ENCODE measurements at regions not wholly inside any gene's neighbourhood (a gene's known extent, or its start where the extent isn't known, plus 50 kb on each side); places are given as distances from the start of the nearest gene placed in this dataset.

GRCh38 chr11:95294701-95295100 is 63.7 kb upstream of the SESN3 start:
- no peak for DNase-seq (ENCODE audit: low read depth, low spot score)
- no peak for TF ChIP-seq FOXP2 (optimal IDR thresholded peaks at IDR 0.05; ENCODE audit: control extremely low read depth, extremely low read length, insufficient read depth)
- no peak overlapping the region for H3K4me3 ChIP-seq
- no peaks in the 10 kb centered on the region for H3K9me3 ChIP-seq (ENCODE audit: low read depth, low read length)
- no peak overlapping the region for H3K27ac ChIP-seq
- no peaks in the 10 kb centered on the region for H3K36me3 ChIP-seq (ENCODE audit: insufficient read depth, low read length)
- H3K9ac ChIP-seq (ENCODE audit: insufficient read length) = no peak overlapping the region

DNA sequence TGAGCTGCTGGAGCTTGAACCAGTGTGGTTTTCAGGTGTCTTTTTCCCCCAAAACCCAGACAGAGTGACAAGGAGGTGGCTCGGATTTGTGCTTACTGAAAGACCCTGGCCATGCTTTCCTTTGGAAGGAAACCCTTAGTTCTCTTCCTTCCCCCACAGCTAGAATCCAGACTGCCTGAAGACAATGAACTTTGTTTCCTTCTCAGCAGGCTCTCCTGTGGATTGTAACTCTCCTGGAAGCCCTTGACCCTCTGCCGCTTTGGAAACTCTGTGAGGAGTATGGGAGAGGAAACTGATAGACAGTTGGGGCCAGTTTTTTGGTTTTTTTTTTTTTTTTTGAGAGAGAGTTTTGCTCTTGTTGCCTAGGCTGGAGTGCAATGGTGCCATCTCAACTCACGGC is 62.1 kb upstream of the SESN3 start:
- Histone ChIP-seq H3K9ac (ENCODE audit: insufficient read length) (no peak overlapping the region), H3K36me3 (ENCODE audit: insufficient read depth, low read length) (no peaks in the 10 kb centered on the region), H3K9me3 (ENCODE audit: low read depth, low read length) (no peaks in the 10 kb centered on the region), H3K27ac (no peak overlapping the region), H3K4me3 (no peak overlapping the region)
- TF ChIP-seq EZH2 (IDR thresholded peaks at IDR 0.05) = no peak
- no peak for TF ChIP-seq FOXP2 (optimal IDR thresholded peaks at IDR 0.05; ENCODE audit: control extremely low read depth, extremely low read length, insufficient read depth)
- no peak for TF ChIP-seq POLR2AphosphoS5 (IDR thresholded peaks at IDR 0.05; ENCODE audit: borderline replicate concordance, low read depth, low read length)
- DNase-seq (ENCODE audit: low read depth, low spot score) = no peak

DNA sequence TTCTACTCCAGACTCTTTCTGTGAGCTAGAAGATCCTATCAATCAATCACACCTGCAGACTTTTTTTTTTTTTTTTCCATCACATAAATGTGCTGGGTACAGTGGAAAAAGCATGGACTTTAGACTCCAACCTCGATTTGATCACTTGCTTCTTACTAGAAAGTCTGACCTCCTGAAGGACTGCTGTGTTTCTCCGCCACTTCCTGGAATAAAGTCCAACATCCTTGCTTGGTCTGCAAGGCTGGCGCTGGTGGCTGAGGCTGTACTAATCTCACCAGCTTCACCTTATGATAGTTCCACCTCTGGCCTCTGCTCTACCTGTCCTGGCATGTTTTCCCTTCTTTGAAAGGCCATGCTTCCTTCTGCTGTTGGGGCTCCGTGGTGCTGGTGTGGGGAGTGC is 60.9 kb upstream of the SESN3 start:
- Histone ChIP-seq H3K27ac (no peak overlapping the region), H3K36me3 (ENCODE audit: insufficient read depth, low read length) (no peaks in the 10 kb centered on the region), H3K4me3 (no peak overlapping the region), H3K9me3 (ENCODE audit: low read depth, low read length) (no peaks in the 10 kb centered on the region), H3K9ac (ENCODE audit: insufficient read length) (no peak overlapping the region)
- DNase-seq (ENCODE audit: low read depth, low spot score) = no peak
- TF ChIP-seq FOXP2 (optimal IDR thresholded peaks at IDR 0.05; ENCODE audit: control extremely low read depth, extremely low read length, insufficient read depth) (no peak), EZH2 (IDR thresholded peaks at IDR 0.05) (no peak), POLR2AphosphoS5 (IDR thresholded peaks at IDR 0.05; ENCODE audit: borderline replicate concordance, low read depth, low read length) (no peak)

DNA sequence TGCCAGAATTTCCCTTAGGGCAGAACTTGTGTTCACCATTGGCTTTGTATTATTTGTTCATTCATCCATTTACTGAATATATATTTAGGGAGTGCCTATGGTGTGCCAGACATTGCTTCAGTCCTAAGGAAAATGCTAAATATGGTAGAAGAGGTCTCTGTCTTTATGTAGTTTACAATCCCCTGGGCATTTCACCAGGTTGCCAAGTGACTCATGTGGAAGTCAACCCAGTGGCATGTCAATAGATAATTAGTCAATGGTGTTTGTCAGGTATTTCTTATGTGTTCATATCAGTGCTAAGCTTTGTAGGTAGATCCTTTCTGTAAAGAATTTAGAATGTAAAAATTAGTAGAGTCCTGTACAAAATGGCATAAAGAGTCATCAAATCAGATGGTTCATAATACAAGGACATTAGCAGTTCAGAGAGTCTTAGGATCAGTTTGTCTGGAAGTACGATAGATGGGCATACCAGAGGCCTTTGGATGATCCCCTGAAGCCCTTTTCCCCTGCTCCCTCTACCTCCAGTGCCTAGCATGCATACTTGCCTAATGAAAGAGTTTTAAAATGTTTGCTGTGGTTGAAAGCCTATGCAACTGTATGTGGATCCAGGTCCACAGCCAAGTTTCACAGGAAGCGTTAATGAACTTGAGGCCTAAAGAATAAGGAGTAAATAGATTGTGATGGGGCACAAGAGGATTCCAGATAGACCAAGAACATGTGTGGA is 58.5 kb upstream of the SESN3 start:
- Histone ChIP-seq H3K9ac (ENCODE audit: insufficient read length) (no peak overlapping the region), H3K4me3 (no peak overlapping the region), H3K27ac (no peak overlapping the region), H3K9me3 (ENCODE audit: low read depth, low read length) (no peaks in the 10 kb centered on the region), H3K36me3 (ENCODE audit: insufficient read depth, low read length) (no peaks in the 10 kb centered on the region)
- no peak for DNase-seq (ENCODE audit: low read depth, low spot score)
- no peak for TF ChIP-seq POLR2AphosphoS5 (IDR thresholded peaks at IDR 0.05; ENCODE audit: borderline replicate concordance, low read depth, low read length)
- TF ChIP-seq FOXP2 (optimal IDR thresholded peaks at IDR 0.05; ENCODE audit: control extremely low read depth, extremely low read length, insufficient read depth) = no peak
- no peak for TF ChIP-seq EZH2 (IDR thresholded peaks at IDR 0.05)

DNA sequence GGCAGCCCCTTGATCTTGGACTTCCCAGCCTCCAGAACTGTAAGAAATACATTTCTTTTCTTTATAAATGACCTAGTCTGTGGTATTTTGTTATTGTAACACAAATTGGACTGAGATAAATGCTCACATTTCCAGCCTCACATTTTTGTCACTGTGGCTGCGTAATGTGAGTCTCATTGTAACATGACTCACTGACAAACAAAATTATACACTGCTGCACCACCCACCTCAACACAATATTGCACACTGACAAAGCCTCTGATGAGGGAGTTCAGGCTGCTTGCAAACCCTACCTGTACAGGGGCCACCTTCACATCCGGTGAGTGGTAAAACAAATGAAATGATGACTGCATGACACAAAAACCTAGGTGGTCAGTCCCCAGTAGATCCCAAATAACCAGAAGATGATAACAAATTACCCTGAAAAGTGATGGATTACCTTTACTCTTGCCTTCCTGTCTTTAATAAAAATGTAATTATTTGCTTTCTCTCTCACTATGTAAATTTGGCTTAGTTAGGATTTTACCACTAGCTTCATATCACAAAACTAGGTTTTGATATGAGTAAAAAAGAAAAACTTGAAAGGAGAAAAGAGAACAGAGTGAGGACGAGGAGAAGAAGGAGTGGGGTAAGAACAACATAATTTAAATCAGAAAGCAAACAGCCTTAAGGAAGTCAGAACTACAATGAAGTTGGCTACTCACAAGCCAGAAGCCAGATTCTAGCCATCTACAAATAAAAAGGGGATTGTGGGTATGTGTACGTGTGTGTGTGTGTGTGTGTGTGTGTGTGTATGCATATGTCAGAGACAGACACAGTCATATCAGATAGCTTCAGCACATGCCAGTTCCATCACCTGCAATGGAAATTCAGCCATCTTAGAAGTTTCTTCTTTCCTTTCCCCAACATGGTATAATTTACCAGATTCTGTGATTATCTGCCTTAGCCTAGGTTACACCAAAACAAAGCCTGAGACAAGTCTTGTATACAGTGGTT is 53.4 kb upstream of the SESN3 start:
- Histone ChIP-seq H3K9ac (ENCODE audit: insufficient read length) (no peak overlapping the region), H3K27ac (no peak overlapping the region), H3K36me3 (ENCODE audit: insufficient read depth, low read length) (no peaks in the 10 kb centered on the region), H3K4me3 (no peak overlapping the region), H3K9me3 (ENCODE audit: low read depth, low read length) (no peaks in the 10 kb centered on the region)
- no peak for DNase-seq (ENCODE audit: low read depth, low spot score)
- no peak for TF ChIP-seq FOXP2 (optimal IDR thresholded peaks at IDR 0.05; ENCODE audit: control extremely low read depth, extremely low read length, insufficient read depth)
- no peak for TF ChIP-seq EZH2 (IDR thresholded peaks at IDR 0.05)
- no peak for TF ChIP-seq POLR2AphosphoS5 (IDR thresholded peaks at IDR 0.05; ENCODE audit: borderline replicate concordance, low read depth, low read length)

DNA sequence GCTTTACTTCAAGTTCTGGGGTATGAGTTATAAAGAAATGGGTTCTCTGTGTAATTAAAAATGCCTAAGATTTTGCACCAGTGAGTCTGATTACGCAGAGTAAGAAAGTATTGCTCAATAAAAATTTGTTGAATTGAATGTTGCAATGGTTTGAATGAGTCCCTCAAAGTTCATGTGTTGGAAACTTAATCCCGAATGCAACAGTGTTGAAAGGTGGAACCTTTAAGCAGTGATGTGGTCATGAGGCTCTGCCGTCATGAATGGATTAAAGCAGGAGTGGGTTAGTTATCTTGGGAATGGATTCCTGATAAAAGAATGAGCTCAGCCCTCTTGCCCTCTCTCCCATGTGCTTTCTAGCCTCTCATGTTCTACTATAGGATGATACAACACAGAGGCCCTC is 52.6 kb upstream of the SESN3 start:
- no peak for DNase-seq (ENCODE audit: low read depth, low spot score)
- no peaks in the 10 kb centered on the region for H3K36me3 ChIP-seq (ENCODE audit: insufficient read depth, low read length)
- H3K4me3 ChIP-seq = no peak overlapping the region
- no peak for TF ChIP-seq FOXP2 (optimal IDR thresholded peaks at IDR 0.05; ENCODE audit: control extremely low read depth, extremely low read length, insufficient read depth)
- TF ChIP-seq POLR2AphosphoS5 (IDR thresholded peaks at IDR 0.05; ENCODE audit: borderline replicate concordance, low read depth, low read length) = no peak
- TF ChIP-seq EZH2 (IDR thresholded peaks at IDR 0.05) = no peak
- no peaks in the 10 kb centered on the region for H3K9me3 ChIP-seq (ENCODE audit: low read depth, low read length)
- no peak overlapping the region for H3K9ac ChIP-seq (ENCODE audit: insufficient read length)
- no peak overlapping the region for H3K27ac ChIP-seq

DNA sequence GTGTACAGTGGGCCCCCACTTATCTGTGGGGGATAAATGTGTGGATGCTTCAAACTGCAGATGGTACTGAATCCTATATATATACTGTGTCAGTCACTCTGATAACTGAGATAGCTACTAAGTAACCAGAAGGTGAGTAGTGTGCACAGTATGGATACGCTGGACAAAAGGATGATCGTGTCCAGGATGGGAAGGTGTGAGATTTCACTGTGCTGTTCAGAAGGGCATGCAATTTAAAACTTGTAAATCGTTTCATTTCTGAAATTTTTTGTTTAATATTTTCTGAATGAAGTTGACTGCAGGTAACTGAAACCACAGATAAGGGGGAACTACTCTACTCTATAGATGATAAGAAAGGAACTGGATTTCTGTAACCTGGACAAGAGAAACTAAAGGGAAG is 52.1 kb upstream of the SESN3 start:
- Histone ChIP-seq H3K27ac (no peak overlapping the region), H3K9me3 (ENCODE audit: low read depth, low read length) (no peaks in the 10 kb centered on the region), H3K4me3 (no peak overlapping the region), H3K36me3 (ENCODE audit: insufficient read depth, low read length) (no peaks in the 10 kb centered on the region), H3K9ac (ENCODE audit: insufficient read length) (no peak overlapping the region)
- DNase-seq (ENCODE audit: low read depth, low spot score) = no peak
- no peak for TF ChIP-seq EZH2 (IDR thresholded peaks at IDR 0.05)
- no peak for TF ChIP-seq POLR2AphosphoS5 (IDR thresholded peaks at IDR 0.05; ENCODE audit: borderline replicate concordance, low read depth, low read length)
- TF ChIP-seq FOXP2 (optimal IDR thresholded peaks at IDR 0.05; ENCODE audit: control extremely low read depth, extremely low read length, insufficient read depth) = no peak

DNA sequence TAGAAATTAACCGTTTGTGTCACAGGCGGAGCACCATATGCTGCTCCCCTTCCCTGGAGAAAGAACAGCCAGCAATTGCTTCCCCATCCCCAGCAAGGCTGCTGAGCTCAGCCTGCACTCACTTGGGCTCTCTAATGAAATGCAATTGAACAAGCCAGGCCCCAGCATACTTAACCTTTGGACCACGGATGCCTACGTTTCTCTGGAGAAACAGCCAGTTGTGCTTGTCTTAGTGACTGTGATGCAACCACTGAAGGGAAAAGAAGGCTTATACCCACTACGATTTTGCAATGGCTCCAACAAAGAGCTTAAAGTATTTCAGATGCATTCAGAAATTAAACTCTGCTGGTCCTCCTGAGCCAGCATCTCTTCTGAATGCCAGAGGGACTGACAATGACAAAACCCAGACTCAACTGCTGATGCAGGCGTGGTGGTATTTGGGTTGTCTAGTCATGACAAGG is 51.3 kb upstream of the SESN3 start:
- Histone ChIP-seq H3K9me3 (ENCODE audit: low read depth, low read length) (no peaks in the 10 kb centered on the region), H3K9ac (ENCODE audit: insufficient read length) (no peak overlapping the region), H3K36me3 (ENCODE audit: insufficient read depth, low read length) (no peaks in the 10 kb centered on the region), H3K27ac (no peak overlapping the region), H3K4me3 (no peak overlapping the region)
- DNase-seq (ENCODE audit: low read depth, low spot score) = no peak
- no peak for TF ChIP-seq POLR2AphosphoS5 (IDR thresholded peaks at IDR 0.05; ENCODE audit: borderline replicate concordance, low read depth, low read length)
- TF ChIP-seq FOXP2 (optimal IDR thresholded peaks at IDR 0.05; ENCODE audit: control extremely low read depth, extremely low read length, insufficient read depth) = no peak
- no peak for TF ChIP-seq EZH2 (IDR thresholded peaks at IDR 0.05)

Measured in SK-N-MC (cell line).